Stimulated activated naive CD4-positive, alpha-beta T cell treated with Interleukin-2 at 50 U/mL for 16 hours (primary cell): ENCODE measurements at regions not wholly inside any gene's neighbourhood (a gene's known extent, or its start where the extent isn't known, plus 50 kb on each side); places are given as distances from the start of the nearest gene placed in this dataset.
"Not testable (repeated sequence)": the region's sequence is repeated elsewhere in the genome, so short reads cannot be mapped to it uniquely, and the experiment has no call there.

Source experiments
- DNase-seq: peaks from one replicate; lab custom pipeline; 2025; lab: John Stamatoyannopoulos, UW

GRCh38 chr20:53872561-53873229 is 197.7 kb downstream of the BCAS1 start:
- DNase-seq = peak; percentile 37

- no peak for DNase-seq
These were observed 198.3 kb downstream of the BCAS1 start for GRCh38 chr20:53872081-53872541.

DNA sequence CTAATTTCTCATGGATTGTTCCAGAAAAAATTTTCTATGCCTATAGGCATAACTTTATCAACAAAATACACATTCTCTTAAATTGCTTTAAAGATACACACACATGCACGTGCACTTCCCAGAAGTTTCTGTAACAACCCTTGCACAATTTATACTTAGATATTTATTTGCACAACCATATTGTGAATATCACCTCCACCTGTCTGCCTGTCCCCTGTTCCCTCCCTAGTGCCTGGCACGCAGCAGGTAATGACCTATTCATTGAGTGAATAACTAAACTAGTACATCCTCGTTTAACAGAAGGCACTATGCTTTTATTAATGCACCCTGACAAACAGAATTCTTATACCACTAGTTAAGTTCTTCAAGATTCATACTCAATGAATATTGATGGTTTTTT is 198.9 kb downstream of the BCAS1 start:
- no peak for DNase-seq

DNA sequence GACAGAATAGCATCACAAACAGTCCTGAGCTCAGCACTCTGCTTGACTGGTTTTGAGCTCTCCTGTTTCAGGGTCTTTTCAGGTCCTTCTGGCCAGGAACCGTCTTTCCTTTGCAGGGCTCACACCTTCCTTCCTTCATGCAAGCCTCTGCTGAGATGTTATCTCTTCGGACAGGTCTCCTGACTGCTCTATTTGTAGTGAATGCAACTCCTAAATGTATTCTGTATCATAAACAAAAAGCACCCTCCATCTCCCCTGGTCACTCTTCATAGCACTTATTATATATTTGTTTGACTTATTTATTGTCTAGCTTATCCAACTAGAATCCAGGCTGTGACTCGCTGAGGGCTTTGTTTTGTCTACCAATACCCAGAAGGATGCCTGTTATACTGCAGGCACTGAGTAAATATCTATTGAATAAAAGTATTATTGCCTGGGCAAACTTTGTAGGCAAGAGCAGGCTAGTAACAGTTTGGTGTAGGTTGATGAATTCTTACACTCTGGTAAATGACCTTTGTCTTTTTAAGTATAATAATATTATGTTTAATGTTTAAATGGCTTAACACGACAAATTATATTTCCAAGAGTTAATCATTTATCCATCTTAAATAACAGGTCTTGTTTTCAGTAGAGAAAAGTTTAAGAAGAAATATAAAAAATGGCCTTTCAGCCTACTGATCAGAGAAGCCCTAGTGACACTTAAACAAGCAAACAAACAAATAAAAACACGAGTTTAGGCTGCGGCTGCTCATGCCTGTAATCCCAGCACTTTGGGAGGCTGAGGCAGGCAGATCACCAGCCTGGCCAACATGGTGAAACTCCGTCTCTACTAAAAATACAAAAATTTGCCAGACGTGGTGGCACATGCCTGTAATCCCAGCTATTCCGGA is 199.7 kb downstream of the BCAS1 start:
- no peak for DNase-seq

- DNase-seq = peak; percentile 72
These were observed 200.7 kb downstream of the BCAS1 start for GRCh38 chr20:53869466-53870258.

GRCh38 chr20:53867741-53868351 is 202.5 kb downstream of the BCAS1 start:
- no peak for DNase-seq

- no peak for DNase-seq
These were observed 203.3 kb downstream of the BCAS1 start for GRCh38 chr20:53866794-53867740.

- no peak for DNase-seq
These were observed 204.2 kb downstream of the BCAS1 start for GRCh38 chr20:53865901-53866793.

DNA sequence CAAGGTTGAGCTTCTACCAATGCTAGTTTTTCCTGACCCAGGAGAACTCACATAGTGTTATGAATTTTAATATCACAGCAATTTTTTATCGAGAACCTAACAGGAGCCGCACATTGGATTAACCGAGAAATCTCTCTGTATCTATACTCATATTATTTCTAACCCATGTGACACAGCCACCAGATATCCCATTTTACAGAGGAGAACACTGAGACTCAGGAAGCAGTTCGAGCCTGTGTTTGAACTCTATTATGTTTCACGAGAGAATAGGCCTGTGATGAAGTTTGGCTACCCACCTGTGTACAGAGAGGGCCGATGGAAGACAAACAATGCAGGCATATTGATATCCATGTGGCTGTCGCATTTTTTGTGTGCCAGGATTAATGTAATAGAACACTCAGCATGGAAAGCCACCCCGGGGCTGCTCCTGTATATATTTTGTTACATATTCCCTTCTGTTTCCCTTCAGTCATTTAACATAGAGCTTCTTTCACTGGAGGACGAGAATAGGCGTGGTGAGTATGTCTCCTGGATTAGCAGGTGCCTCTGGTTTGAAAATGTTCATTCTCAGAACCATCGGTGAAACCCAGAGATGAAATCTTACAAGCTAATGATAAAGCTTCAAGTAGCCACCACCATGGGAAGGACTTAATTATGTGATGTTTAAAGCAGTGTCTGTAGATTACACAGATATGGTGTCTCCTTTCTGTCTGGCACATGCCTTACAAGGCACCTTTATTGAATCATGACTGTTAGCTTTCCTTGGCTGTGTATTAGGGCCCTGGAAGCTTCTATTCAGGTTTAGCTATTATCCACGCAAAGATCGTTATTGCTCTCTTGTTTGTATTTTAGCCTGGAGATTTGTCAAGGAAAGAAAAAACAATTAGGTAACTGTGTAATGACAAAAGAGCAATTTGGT is 205.4 kb downstream of the BCAS1 start:
- not testable (repeated sequence) for DNase-seq

- DNase-seq = not testable (repeated sequence)
These were observed 206.3 kb downstream of the BCAS1 start for GRCh38 chr20:53863923-53864641.

- DNase-seq = not testable (repeated sequence)
These were observed 206.9 kb downstream of the BCAS1 start for GRCh38 chr20:53863535-53863922.

- DNase-seq = not testable (repeated sequence)
These were observed 207.4 kb downstream of the BCAS1 start for GRCh38 chr20:53863039-53863438.

DNA sequence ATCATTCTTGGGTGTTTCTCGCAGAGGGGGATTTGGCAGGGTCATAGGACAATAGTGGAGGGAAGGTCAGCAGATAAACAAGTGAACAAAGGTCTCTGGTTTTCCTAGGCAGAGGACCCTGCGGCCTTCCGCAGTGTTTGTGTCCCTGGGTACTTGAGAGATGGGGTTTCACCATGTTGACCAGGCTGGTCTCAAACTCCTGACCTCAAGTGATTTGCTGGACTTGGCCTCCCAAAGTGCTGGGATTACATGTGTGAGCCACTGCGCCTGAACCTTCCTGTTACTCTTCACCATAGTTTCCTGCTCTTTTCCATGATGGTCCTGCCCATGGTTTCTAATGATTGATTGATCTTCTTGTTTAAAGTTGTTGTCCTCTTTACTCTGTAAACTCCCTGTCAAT is 207.9 kb downstream of the BCAS1 start:
- DNase-seq = not testable (repeated sequence)

GRCh38 chr20:53862136-53862397 is 208.3 kb downstream of the BCAS1 start:
- DNase-seq = not testable (repeated sequence)

DNA sequence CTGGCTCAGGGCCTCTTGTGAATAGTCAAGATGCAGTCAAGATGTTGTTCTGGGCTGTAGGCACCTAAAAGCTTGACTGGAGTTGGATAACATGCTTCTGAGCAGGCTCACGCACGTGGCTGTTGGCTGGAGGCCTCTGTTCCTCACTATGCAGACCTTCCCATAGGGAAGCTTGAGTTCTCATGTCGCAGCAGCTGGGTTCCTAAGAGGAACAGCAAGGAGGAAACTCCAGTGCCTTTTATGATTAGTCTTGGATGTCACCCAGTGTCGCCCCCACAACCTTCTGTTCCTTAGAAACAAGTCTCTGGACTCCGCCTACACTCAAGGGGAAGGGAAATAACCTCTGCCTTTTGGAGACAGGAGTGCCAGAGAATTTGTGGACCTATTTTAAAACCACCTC is 210.7 kb downstream of the BCAS1 start:
- no peak for DNase-seq

- not testable (repeated sequence) for DNase-seq
These were observed 211.4 kb downstream of the BCAS1 start for GRCh38 chr20:53859009-53859408.

DNA sequence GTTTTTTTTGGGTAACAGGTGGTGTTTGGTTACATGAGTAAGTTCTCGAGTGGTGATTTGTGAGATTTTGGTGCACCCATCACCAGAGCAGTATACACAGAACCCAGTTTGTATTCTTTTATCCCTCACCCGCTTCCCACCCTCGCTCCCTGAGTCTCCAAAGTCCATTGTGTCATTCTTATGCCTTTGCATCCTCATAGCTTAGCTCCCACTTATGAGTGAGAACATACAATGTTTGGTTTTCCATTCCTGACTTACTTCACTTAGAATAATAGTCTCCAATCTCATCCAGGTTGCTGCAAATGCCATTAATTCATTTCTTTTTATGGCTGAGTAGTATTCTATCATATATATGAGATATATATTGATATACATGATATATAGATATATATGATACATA is 211.9 kb downstream of the BCAS1 start:
- not testable (repeated sequence) for DNase-seq

GRCh38 chr20:53857723-53858236 is 212.6 kb downstream of the BCAS1 start:
- DNase-seq = no peak
